GM12892 (cell line): ENCODE measurements at regions not wholly inside any gene's neighbourhood (a gene's known extent, or its start where the extent isn't known, plus 50 kb on each side); places are given as distances from the start of the nearest gene placed in this dataset.

Experiments used
- POLR2A ChIP-seq: IDR thresholded peaks from 2 replicates; pipeline ENCODE4 v1.6.1; 2011; ENCODE audit warnings: low read depth, low read length, control low read depth
- POLR2AphosphoS5 ChIP-seq: IDR thresholded peaks from 2 replicates; pipeline ENCODE4 v1.6.1; 2011; ENCODE audit warnings: low read depth, low read length, control low read depth
- TAF1 ChIP-seq: IDR thresholded peaks from 2 replicates; pipeline ENCODE4 v1.6.1; 2011; ENCODE audit warnings: low read depth, mild to moderate bottlenecking, control low read depth, low read length, borderline replicate concordance

- TF ChIP-seq POLR2AphosphoS5 (no peak), TAF1 (no peak), POLR2A (no peak)
These were observed 409.5 kb upstream of the ADGRL2 start for GRCh38 chr1:81391125-81391828.
